Breast epithelium (tissue), 4 donors: ENCODE measurements at regions not wholly inside any gene's neighbourhood (a gene's known extent, or its start where the extent isn't known, plus 50 kb on each side); places are given as distances from the start of the nearest gene placed in this dataset.

ENCODE experiments used
- DNase-seq, 2 donors: peaks; one replicate each; pipeline ENCODE4 v3.0.0-alpha.2; 2019; ENCODE audit warnings: low spot score in 2 of 2
- H3K27ac ChIP-seq, 2 donors: fragments of 200-600 bp; sonication (generic) in 1 of 2; one replicate each; pipeline ENCODE4 v1.5.1; 2016 to 2019; ENCODE audit warnings: mild to moderate bottlenecking in 1 of 2
- H3K27me3 ChIP-seq, 2 donors: fragments of 200-600 bp; sonication (generic) in 1 of 2; one replicate each; pipeline versions ENCODE4 v1.5.1 to v1.6.0; 2017 to 2019; ENCODE audit warnings: control low read depth in 1 of 2, mild to moderate bottlenecking in 1 of 2
- H3K36me3 ChIP-seq: fragments of 200-600 bp; one replicate; pipeline ENCODE4 v1.5.1; 2019
- H3K4me1 ChIP-seq, 2 donors: fragments of 200-600 bp; sonication (generic); one replicate each; pipeline ENCODE4 v1.5.1; 2016 to 2019; ENCODE audit warnings: control low read depth in 1 of 2
- H3K4me3 ChIP-seq, 3 donors: fragments of 200-600 bp; sonication (generic); 1 replicate in 2 of 3; 2 replicates in 1 of 3; pipeline ENCODE4 v1.5.1; 2016 to 2019; ENCODE audit warnings: mild to moderate bottlenecking in 3 of 3, moderate library complexity in 2 of 3
- H3K9me3 ChIP-seq, 2 donors: fragments of 200-600 bp; sonication (generic) in 1 of 2; one replicate each; pipeline ENCODE4 v1.5.1; 2016 to 2019; ENCODE audit warnings: control low read depth in 1 of 2
- CTCF ChIP-seq, 3 donors: fragments of 450-650 bp; IDR thresholded peaks; one replicate each; pipeline ENCODE4 v1.5.1; 2016 to 2017; ENCODE audit warnings: antibody characterized with exemption in 3 of 3, mild to moderate bottlenecking in 3 of 3, moderate library complexity in 3 of 3
- POLR2A ChIP-seq: fragments of 450-650 bp; IDR thresholded peaks from one replicate; pipeline ENCODE4 v1.6.1; 2016; ENCODE audit warnings: antibody characterized with exemption, mild to moderate bottlenecking, moderate library complexity
- POLR2AphosphoS5 ChIP-seq, 3 donors: sonication (generic); formaldehyde crosslinking; IDR thresholded peaks; one replicate each; pipeline ENCODE4 v1.6.1; 2017; ENCODE audit warnings: antibody characterized with exemption in 3 of 3
- intact Hi-C: fragments of 100-400 bp; cut with DNase I; formaldehyde crosslinking; loops from one replicate; pipeline ENCODE4 v1.15.1; 2023; ENCODE audit warnings: low total_unique reads

DNA sequence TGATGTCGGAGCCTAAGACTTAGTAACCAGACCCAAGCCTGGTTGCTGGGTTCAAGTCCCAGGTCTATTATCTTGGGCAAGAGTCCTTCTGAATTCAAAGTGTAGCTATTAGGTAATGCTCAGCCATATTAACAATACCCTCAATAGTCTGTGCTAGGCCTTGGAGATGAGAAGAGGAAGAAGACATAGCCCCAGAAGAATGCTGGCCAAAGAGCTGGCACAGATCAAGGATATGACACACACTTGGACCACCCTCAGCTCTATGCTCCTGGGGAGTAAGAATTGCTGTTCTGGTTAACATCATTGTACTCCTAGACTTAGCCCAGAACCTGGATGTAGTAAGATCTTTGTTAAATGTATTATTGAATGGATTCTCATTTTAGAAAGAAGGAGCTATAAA, 426.7 kb downstream of the CDK5RAP2 start:
- no peak for DNase-seq
- Histone ChIP-seq H3K4me3 (no peak overlapping the region), H3K4me1 (no peaks in the 10 kb centered on the region), H3K9me3 (no peaks in the 10 kb centered on the region), H3K27me3 (no peaks in the 10 kb centered on the region), H3K36me3 (no peaks in the 10 kb centered on the region), H3K27ac (no peak overlapping the region)
- intact Hi-C loops: no loop called here
- TF ChIP-seq POLR2A (no peak), CTCF (IDR thresholded peaks at IDR 0.05) (no peak), POLR2AphosphoS5 (IDR thresholded peaks at IDR 0.05) (no peak)

DNA sequence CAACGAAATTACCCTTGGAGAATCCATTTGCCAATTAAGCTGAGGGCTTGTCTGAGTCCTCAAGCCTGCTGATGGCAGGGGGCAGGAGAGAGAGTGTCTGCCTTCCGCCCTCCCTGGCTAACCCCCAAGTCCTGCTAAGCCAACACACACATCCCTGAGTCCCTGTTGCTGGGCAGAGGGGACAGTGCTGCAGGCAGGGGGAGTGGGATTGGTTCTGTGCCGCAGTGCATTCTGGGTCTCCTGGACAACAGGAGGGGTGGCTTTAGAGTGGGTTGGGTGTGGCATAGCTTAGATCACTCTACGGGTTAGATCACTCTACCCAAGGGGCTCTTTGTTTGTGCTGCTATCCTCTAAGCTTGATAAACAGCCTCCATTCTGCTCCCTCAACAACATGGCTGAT, 427.7 kb downstream of the CDK5RAP2 start:
- DNase-seq: no peak
- no peak overlapping the region for H3K27ac ChIP-seq
- no peaks in the 10 kb centered on the region for H3K27me3 ChIP-seq
- no peak overlapping the region for H3K4me3 ChIP-seq
- no peaks in the 10 kb centered on the region for H3K9me3 ChIP-seq
- no peaks in the 10 kb centered on the region for H3K36me3 ChIP-seq
- TF ChIP-seq CTCF (IDR thresholded peaks at IDR 0.05) (no peak), POLR2A (no peak), POLR2AphosphoS5 (IDR thresholded peaks at IDR 0.05) (no peak)
- intact Hi-C loops: no loop called here
- H3K4me1 ChIP-seq: no peaks in the 10 kb centered on the region

DNA sequence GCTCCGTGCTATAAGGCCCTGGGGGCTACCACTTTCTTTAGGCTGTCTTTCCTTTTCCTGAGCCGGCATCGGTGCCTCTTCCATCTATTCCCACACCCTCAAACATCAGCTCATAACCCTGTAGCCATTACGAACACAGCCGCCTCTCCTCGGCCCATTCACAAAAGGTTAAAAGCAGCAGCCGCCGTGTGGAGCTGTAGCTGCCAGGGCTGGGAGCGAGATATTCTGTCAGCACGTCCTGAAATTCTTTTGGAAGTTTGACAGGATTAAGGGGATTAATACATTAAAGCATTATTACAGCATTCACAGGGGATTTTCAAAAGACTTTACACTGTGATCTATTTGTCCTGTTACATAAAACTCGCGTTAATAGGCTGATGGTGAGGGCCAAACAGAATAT, 428.2 kb downstream of the CDK5RAP2 start:
- TF ChIP-seq POLR2A (no peak), POLR2AphosphoS5 (IDR thresholded peaks at IDR 0.05) (no peak), CTCF (IDR thresholded peaks at IDR 0.05) (no peak)
- Histone ChIP-seq H3K27me3 (no peaks in the 10 kb centered on the region), H3K36me3 (no peaks in the 10 kb centered on the region), H3K27ac (no peak overlapping the region), H3K4me3 (no peak overlapping the region), H3K4me1 (no peaks in the 10 kb centered on the region), H3K9me3 (no peaks in the 10 kb centered on the region)
- intact Hi-C loops: no loop called here
- DNase-seq: no peak

DNA sequence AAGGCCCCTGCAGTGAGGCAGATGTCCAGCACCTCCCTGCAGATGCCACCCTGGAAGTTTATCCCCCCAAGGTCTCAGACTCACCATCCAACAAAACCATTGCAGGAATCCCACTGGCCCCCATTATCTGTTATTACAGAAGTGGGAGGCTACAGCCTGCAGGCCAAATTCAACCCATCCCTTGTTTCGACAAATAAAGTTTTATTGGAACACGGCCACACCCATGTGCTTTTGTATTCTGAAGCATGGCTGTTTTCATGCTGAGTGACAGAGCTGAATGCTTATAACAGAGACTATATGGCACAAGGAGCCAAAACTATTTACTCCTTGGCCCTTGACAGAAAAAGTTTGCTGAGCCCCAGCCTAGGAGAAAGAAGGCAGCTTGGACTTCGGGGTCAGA, 428.8 kb downstream of the CDK5RAP2 start:
- Histone ChIP-seq H3K4me1 (no peaks in the 10 kb centered on the region), H3K27me3 (no peaks in the 10 kb centered on the region), H3K4me3 (no peak overlapping the region), H3K9me3 (no peaks in the 10 kb centered on the region), H3K36me3 (no peaks in the 10 kb centered on the region), H3K27ac (no peak overlapping the region)
- DNase-seq: no peak
- no peak for TF ChIP-seq POLR2A
- no peak for TF ChIP-seq CTCF (IDR thresholded peaks at IDR 0.05)
- TF ChIP-seq POLR2AphosphoS5 (IDR thresholded peaks at IDR 0.05): no peak
- intact Hi-C loops: no loop called here

DNA sequence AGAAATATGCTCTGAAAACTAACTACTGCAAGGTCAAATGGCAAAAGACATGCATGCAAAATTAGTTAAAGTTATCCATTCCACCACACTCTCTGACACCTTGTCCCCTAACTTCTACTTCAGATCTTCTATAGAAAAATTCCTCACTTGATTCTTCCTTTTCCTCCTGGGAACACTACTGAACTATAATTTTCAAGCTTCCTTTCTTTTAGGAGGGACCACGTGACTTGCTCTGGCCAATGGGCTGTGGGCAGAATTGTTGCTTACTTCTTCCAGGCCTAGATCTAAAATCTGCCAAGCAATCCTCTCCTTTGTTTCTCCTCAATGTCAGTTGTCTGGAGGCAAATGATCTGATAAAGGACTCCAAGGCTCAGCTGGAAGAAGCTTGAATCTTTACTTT, 441.0 kb downstream of the CDK5RAP2 start:
- H3K27ac ChIP-seq: no peak overlapping the region
- intact Hi-C loops: no loop called here
- no peaks in the 10 kb centered on the region for H3K27me3 ChIP-seq
- no peaks in the 10 kb centered on the region for H3K4me1 ChIP-seq
- DNase-seq: no peak
- peaks cover 0 to 15% of the 10 kb centered on the region in 2 donors for H3K9me3 ChIP-seq
- H3K4me3 ChIP-seq: no peak overlapping the region
- TF ChIP-seq CTCF (IDR thresholded peaks at IDR 0.05) (no peak), POLR2A (no peak), POLR2AphosphoS5 (IDR thresholded peaks at IDR 0.05) (no peak)
- H3K36me3 ChIP-seq: no peaks in the 10 kb centered on the region
